HepG2 (cell line): ENCODE measurements at regions not wholly inside any gene's neighbourhood (a gene's known extent, or its start where the extent isn't known, plus 50 kb on each side); places are given as distances from the start of the nearest gene placed in this dataset.

ENCODE experiments used
- ARID5B ChIP-seq: IDR thresholded peaks from 2 replicates; pipeline ENCODE4 v1.4.0; 2020; ENCODE audit warnings: mild to moderate bottlenecking, missing genetic modification reagents
- HNF1B ChIP-seq: sonication (generic); formaldehyde crosslinking; IDR thresholded peaks from 2 replicates; pipeline ENCODE4 v1.5.1; 2020; ENCODE audit warnings: mild to moderate bottlenecking, moderate library complexity, missing genetic modification reagents
- IRF2 ChIP-seq: IDR thresholded peaks from 2 replicates; pipeline ENCODE4 v1.6.1; 2018; ENCODE audit warnings: missing genetic modification reagents, missing compliant biosample characterization
- RARA ChIP-seq: IDR thresholded peaks from 2 replicates; pipeline ENCODE4 v1.6.1; 2016; ENCODE audit warnings: missing genetic modification reagents, missing compliant biosample characterization
- ZFP82 ChIP-seq: sonication (generic); formaldehyde crosslinking; IDR thresholded peaks from 2 replicates; pipeline ENCODE4 v1.5.1; 2020; ENCODE audit warnings: mild to moderate bottlenecking, missing genetic modification reagents, borderline replicate concordance
- ZKSCAN1 ChIP-seq: fragments of 150-350 bp; IDR thresholded peaks from 2 replicates; pipeline ENCODE4 v1.6.1; 2014; ENCODE audit warnings: low read length
- ZNF260 ChIP-seq: sonication (generic); formaldehyde crosslinking; IDR thresholded peaks from 2 replicates; pipeline ENCODE4 v1.4.0; 2020; ENCODE audit warnings: missing genetic modification reagents, low read depth, mild to moderate bottlenecking, borderline replicate concordance
- ZNF274 ChIP-seq: sonication (generic); formaldehyde crosslinking; IDR thresholded peaks from 2 replicates; pipeline ENCODE4 v1.5.1; 2020; ENCODE audit warnings: mild to moderate bottlenecking, missing genetic modification reagents
- ZNF3 ChIP-seq: IDR thresholded peaks from 2 replicates; pipeline ENCODE4 v1.7.0; 2017; ENCODE audit warnings: inconsistent platforms
- ZNF746 ChIP-seq: sonication (generic); formaldehyde crosslinking; IDR thresholded peaks from 2 replicates; pipeline ENCODE4 v1.8.0; 2022; ENCODE audit warnings: mild to moderate bottlenecking, missing genetic modification reagents
- TF ChIP-seq, protein P1 (sequence below): sonication (generic); formaldehyde crosslinking; IDR thresholded peaks from 2 replicates; pipeline ENCODE4 v1.4.0; 2020; ENCODE audit warnings: missing genetic modification reagents, borderline replicate concordance
- TF ChIP-seq, protein P2 (sequence below), 2 experiments: IDR thresholded peaks; 2 replicates each; pipeline ENCODE4 v1.6.1; 2011 to 2012; ENCODE audit warnings: low read length in 2 of 2, borderline replicate concordance in 1 of 2, low read depth in 1 of 2, mild to moderate bottlenecking in 1 of 2, moderate library complexity in 1 of 2

- TF ChIP-seq ARID5B (peak; percentile 57; the same call in 1 of the 2 replicates), ZNF260 (CRISPR knock-in tag) (no peak), ZNF746 (CRISPR knock-in tag) (no peak), IRF2 (CRISPR knock-in tag) (0 out of 2 replicates have a peak, but pooled peaks have one; percentile 34), HNF1B (peak; percentile 66; the same call in 1 of the 2 replicates), ZFP82 (CRISPR knock-in tag) (no peak), ZNF3 (CRISPR knock-in tag) (peak; percentile 82; the same call in 1 of the 2 replicates), ZKSCAN1 (no peak), RARA (CRISPR knock-in tag) (peak; percentile 16; the same call in 1 of the 2 replicates), ZNF274 (no peak)
- TF ChIP-seq, protein P1, sequence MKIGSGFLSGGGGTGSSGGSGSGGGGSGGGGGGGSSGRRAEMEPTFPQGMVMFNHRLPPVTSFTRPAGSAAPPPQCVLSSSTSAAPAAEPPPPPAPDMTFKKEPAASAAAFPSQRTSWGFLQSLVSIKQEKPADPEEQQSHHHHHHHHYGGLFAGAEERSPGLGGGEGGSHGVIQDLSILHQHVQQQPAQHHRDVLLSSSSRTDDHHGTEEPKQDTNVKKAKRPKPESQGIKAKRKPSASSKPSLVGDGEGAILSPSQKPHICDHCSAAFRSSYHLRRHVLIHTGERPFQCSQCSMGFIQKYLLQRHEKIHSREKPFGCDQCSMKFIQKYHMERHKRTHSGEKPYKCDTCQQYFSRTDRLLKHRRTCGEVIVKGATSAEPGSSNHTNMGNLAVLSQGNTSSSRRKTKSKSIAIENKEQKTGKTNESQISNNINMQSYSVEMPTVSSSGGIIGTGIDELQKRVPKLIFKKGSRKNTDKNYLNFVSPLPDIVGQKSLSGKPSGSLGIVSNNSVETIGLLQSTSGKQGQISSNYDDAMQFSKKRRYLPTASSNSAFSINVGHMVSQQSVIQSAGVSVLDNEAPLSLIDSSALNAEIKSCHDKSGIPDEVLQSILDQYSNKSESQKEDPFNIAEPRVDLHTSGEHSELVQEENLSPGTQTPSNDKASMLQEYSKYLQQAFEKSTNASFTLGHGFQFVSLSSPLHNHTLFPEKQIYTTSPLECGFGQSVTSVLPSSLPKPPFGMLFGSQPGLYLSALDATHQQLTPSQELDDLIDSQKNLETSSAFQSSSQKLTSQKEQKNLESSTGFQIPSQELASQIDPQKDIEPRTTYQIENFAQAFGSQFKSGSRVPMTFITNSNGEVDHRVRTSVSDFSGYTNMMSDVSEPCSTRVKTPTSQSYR (CRISPR knock-in tag): no peak
- TF ChIP-seq, protein P2, sequence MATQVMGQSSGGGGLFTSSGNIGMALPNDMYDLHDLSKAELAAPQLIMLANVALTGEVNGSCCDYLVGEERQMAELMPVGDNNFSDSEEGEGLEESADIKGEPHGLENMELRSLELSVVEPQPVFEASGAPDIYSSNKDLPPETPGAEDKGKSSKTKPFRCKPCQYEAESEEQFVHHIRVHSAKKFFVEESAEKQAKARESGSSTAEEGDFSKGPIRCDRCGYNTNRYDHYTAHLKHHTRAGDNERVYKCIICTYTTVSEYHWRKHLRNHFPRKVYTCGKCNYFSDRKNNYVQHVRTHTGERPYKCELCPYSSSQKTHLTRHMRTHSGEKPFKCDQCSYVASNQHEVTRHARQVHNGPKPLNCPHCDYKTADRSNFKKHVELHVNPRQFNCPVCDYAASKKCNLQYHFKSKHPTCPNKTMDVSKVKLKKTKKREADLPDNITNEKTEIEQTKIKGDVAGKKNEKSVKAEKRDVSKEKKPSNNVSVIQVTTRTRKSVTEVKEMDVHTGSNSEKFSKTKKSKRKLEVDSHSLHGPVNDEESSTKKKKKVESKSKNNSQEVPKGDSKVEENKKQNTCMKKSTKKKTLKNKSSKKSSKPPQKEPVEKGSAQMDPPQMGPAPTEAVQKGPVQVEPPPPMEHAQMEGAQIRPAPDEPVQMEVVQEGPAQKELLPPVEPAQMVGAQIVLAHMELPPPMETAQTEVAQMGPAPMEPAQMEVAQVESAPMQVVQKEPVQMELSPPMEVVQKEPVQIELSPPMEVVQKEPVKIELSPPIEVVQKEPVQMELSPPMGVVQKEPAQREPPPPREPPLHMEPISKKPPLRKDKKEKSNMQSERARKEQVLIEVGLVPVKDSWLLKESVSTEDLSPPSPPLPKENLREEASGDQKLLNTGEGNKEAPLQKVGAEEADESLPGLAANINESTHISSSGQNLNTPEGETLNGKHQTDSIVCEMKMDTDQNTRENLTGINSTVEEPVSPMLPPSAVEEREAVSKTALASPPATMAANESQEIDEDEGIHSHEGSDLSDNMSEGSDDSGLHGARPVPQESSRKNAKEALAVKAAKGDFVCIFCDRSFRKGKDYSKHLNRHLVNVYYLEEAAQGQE (IDR thresholded peaks at IDR 0.05; ENCODE audit: borderline replicate concordance in 1 of 2, low read depth in 1 of 2, low read length in 2 of 2): peak in 1 of 2 experiments; percentile 59; a peak in 1 of 4 replicates
These were observed 81.6 kb downstream of the HHIPL2 start (continued) for GRCh38 chr1:222466150-222466865.
